Left ventricle myocardium superior (tissue), 1 donor: ENCODE measurements at regions not wholly inside any gene's neighbourhood (a gene's known extent, or its start where the extent isn't known, plus 50 kb on each side); places are given as distances from the start of the nearest gene placed in this dataset.

ENCODE experiments used
- ATAC-seq: fragments of 200-7000 bp; cut with Tn5 transposase; one replicate; pipeline ENCODE4 v1.9.1; 2020; ENCODE audit warnings: mild to moderate bottlenecking, moderate library complexity
- DNase-seq: peaks from one replicate; pipeline ENCODE4 v3.0.0-alpha.2; 2020
- intact Hi-C: fragments of 100-400 bp; cut with micrococcal nuclease; formaldehyde crosslinking; loops from one replicate; pipeline ENCODE4 v1.11.0; 2022
- donor health status: DM: no; HTN: yes; CAD: no; lungs with severe emphysema.

DNA sequence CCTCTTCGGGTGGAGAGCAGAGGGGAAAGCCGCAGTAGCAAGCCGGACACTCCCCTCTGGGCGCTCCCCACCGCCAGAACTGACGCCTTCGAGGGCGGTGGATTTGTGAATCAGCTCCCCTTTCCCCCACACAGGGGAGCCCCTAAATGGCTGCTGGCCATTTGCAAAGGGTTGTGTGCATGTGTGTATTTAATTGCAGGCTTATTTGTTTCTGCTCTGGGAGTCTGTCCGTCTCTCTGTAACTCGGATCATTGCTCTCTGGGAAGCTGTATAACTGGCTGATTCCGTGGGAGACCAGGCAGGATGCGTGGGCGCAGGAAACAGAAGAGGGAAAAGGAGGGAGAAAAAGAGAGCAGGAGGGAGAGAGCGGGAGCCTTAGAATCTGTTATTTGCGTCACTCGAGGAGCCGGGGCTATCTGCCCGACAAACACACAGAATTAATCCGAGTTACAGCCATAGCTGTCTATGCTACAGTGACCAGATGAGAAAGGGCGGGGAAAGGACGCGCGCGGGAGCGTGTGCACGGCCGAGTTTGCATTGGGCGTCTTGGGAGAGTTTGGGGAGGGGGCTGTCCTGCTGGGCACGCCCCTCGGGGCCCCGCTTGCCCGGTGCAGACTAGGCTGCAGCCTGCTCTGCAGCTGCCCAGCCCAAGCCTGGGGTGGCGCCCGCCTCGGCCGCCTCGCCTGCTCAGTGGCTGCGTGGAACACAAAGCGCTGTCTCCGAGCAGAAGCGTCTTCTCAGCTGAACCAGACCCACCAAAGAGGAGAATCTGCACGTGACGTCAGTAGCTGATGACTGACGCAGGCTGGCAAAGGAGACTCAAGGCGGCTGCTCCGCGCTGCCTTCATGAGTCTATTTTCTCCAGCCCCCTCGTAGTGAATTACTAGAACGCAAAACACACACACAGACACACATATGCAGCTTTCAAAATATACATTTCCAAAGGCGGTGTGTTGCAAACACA is 105.3 kb upstream of the HSD17B12 start:
- intact Hi-C loops, result no loop called here
- ATAC-seq, result peak; percentile 68
- DNase-seq, result peak; percentile 52

DNA sequence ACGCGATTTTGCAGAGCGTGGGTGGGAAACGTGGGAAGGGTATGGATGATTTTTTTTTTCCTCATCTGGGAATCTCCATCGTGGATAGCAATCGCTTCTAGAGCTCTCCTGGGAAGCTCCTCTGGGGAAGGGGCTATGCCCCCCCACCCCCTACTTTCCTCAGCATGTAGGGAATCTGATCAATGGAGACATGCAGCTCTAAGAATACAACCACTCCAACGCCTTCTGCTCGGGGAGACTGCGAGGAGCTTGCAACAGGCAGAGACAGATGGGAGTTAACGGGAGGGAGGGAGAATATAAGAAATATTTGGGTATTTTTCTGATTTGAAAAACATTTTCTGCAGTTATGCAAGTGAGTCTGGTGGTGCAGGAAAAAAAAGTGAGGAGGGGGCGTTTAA is 104.6 kb upstream of the HSD17B12 start:
- ATAC-seq, result no peak
- intact Hi-C loops, result no loop called here

DNA sequence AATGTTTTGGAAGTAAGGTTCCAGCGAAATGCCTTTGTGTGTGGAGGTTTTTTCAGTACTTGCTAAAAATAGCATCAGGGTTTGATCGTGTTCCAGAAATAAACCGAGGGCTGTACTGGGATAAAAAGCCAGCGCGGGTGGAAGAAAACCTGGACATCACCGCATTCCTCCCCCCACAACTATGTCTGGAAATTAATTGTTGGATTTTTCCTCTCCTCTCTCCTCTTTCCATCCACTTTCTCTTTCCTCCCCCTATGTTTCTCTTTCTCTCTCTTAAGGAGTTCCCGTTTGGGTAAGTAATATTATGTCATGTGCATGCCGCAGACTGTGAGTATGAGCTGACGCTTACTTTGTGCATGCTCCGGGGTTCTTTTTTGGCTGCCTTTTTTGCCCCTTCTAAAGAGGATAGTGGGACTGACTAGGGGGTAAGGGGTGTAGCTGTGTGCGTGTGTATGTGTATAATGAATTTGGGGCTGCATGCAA is 104.2 kb upstream of the HSD17B12 start:
- no peak for DNase-seq
- intact Hi-C loops, result no loop called here
- peak; percentile 53 for ATAC-seq

More for the DNA sequence above, 104.6 kb upstream of the HSD17B12 start:
- DNase-seq, result no peak

DNA sequence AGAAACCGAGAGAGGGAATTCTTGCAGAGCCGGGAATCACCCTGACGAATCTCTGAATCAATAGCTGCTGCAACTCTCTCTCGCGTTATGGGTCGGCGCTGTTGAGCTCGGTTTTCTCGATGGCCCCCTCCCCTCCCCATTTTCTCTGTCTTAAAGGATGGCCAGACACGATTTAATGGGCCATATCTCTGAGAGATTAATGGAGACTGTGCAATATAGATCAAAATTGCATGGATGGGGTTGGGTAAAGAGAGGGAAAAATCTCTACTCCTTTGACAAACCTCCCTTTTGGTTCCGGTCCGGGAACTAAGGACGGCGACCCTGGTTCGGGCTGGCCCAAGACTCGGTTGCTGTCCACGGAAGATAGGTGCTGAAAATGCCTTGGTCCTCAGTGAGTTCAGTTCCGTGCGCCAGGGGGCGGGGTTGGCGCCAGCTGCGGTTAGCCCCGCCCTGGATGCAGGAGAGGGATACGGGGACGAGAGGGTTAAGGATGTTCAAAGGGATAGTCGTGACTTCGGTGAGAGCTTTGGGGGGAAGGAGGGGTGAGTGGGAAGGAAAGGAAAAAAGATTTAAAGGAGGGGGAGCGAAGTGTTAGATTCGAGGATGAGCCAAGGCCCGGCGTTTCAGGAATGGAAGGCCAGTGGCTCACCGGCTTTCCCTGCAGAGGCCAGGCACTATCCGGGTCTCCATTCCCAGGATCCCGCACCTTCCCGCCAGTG is 103.6 kb upstream of the HSD17B12 start:
- ATAC-seq, result peak; percentile 53
- peak; percentile 56 for DNase-seq
- intact Hi-C loops, result no loop called here

DNA sequence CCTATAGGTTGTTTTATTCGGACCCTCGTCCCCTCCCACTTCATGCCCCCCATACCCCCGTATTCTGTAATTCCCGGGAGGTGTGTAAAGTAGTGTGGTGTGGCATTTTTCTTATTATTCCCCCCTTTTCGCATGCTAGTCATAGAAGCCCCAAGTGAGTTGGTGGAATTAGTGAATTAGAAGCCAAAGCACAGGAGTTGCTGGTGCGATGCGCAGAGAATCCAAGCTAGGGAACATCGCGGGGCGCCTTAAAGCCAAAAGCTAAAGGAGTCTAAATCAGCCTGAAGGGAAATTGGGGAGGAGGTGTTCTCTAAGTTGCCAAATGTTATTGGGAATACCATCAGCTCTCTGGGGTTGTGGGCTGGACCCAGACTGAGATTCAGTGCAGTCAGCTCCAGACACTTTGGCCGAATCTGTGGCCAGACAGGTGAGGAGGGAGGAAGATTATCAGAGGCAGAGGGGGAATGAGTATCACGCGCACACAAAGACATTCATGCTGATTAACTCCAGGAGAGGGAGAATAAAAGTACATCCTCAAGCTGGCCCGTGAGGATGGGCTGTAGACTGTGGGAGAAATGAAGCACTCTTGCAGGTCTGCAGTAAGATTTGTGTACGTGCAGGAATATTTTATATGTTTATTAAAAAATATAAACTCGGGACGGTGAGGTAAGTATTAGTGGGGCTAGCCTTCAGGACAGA is 102.8 kb upstream of the HSD17B12 start:
- intact Hi-C loops, result no loop called here
- ATAC-seq, result no peak
- no peak for DNase-seq

DNA sequence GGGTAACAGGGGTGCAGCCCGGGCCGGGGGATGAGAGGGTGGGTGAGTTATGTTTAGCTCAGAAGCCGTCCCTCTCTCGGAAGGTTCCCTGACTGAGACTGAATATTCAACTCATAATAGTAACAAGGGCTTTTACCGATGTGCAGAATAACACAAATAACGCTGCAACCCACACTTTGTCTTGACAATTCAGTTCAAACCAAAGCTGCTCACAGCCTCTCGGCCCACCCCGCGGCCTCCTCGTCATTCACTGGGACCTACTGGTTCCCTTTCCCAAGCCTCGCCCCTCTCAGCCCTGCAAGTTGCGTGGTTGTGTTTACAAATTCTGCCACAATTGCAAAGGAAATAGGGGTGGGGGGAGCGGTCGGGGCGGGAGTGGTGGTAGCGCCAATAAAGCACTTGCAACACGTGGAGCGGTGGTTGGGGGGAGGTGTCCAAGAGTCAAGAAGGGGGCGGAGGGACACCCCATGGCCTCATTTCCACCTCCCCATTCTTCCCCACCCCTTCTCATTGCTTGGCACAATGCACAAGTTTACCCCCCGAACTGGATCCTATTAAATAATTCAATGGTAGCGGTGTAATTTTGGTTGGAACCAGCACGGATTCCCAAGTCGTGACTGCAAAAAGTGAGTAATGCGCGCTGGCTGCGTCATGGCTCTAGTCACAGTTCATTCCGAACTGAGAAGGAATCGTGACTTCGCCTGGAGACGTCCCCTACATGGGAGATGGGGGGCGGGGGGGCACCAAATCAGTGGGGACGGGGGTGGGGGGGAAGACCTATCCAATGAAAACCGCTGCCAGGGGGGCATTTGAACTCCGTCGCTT is 102.0 kb upstream of the HSD17B12 start:
- intact Hi-C loops, result no loop called here
- ATAC-seq (no peak), DNase-seq (no peak)

DNA sequence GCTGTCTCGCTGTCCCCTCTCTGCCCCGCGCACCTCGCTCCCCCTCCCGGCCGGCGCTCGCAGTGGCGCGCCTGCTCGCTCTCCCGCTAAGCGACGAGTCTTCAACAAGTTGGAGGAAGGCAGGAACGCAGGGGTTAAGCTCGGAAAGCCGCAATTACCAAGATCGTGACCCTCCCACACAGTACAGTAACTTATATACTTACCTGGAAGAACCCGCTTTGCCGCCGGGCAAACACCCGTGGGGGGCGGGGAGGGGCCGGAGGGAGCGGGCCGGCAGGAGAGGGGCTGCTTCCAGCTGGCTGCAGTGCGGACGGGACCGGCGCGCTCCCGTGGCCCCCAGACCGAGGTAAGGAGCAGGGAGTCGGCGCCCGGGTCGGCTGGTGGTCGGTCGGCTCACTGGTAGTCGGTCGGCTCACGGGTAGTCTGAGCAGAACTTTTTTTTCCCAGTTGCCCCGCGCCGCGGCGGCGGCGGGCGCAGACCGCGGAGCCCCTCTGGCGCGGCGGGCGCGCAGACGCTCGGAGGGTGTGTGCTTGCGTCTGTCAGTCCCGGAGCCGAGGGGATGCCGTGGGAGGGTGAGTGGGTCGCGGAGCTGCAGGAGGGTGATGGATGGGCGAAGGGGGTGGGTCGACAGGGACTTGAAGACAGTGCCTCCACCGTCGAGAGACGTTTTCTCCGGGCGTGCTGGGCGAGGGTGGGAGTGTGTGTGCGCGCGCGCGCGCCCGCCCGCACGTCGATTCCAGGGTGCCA is 101.2 kb upstream of the HSD17B12 start:
- DNase-seq (peak; percentile 41), ATAC-seq (peak; percentile 26)
- intact Hi-C loops, result no loop called here

DNA sequence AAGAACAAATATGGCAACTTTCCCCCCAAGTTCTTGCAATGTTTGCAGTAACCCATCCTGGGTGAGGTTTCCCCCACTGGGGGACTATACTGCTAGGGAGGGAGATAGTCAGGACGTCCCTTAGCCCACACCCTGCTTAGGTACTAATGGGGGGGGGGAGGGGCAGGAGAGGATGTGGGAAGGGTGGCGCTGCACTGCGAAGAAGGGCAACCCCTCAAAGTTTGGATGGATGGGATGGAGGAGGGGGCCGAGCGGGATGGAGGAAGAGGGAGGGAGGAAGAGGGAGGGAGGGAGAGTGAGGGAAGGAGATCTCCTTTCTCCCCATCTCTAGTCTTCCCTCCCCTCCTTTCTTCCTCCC is 100.6 kb upstream of the HSD17B12 start:
- DNase-seq (no peak), ATAC-seq (no peak)
- intact Hi-C loops, result no loop called here

DNA sequence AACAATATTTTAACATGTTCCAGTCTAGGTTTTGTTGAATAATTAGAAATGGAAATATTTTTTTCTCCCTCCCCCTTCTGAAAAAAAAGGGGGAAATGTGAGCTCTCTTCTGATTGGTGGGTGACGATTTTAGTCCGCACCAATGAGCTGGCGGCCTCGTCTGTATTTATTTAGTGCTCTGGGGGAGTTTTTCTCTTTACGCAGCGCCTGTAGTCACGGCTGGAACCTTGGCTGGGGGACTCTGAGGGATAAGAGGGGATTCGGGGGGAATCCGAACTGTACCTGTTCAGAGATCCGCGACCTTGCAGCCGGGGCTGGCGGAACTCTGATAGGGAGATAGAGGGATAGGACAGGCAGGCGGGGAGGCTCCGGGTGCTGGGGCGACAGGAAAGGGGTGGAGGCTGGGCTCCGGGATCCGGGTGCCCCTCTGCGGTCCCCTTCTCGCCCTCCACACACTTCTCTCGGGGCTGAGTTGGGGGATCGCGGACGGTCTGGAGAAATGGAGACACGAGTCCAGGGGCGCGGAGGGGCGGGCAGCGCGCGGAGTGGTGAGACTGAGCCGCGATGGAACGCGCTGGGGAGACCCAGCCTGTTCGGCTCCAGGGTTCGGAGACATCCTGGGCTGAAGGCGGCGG is 99.7 kb upstream of the HSD17B12 start:
- ATAC-seq, result no peak
- DNase-seq, result no peak
- intact Hi-C loops, result no loop called here

DNA sequence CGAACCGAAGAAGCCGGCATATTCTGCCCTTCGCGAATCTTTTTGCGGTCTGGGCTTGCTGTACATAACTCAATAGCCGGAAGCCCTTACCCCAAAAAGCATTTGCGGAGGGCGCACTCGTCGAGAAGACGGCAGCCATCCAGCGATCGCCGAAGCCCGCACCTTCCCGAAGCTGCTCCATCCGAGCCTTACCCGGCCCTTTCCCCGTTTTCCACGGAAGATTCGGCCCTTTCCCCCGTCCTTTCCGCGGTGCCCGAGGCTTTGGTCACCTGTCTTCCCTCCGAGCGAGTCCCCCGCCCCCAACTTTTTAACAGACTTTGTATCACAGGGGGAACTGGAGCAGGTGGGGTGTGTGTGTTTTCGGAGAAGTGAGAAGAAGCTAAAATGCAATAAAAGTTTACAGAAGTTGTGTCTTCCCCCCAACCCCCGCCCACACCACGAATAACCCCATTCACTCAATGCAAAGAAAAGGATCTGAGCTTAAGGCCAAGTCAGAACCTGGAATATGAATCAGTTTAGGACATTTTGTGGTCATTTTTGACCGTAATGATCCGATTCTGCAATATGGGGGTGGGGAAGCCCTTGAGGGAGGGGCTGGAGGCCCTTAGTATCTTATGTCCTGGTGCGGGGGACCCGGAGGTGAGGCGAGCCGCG is 99.0 kb upstream of the HSD17B12 start:
- intact Hi-C loops, result no loop called here
- ATAC-seq, result no peak

DNA sequence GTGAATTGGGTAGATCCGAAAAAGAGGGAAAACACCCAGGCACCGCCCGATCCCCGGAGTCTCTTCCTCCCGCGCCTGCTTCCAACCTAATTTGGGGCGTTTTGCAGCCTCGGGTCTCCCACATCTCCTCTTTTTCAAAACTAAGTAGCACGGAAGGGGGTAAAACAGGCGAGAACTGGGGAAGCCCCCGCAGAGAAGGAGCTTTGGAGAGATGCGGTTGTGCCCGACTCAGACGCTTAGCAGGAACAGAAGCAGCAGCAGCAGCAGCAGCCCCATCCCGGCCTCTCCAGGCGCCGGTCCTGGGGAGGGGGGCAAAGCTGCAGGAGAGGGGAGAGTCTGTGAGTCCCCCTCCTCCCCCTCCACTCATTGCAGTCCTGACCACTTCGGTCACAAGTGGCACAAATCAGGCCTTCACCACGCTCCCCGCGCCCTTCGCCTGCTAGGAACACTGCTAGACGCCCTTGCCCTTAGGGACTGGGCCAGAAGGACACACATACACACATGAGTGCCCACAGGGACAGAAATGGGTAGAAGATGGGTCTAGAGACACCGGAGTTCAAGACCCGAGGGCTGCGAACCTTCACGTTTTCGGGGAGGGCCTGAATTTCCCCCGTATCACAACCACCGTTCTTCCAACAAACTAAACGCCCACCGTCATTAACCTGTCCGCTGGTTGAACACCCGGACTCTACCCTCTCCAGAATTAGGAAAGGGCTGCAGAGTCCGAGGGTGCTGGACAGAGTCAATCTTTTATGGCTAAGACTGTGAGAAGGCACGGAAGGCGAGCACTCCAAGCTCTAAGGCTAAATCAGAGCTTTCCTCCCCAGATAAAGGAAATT is 98.3 kb upstream of the HSD17B12 start:
- DNase-seq (no peak), ATAC-seq (no peak)
- intact Hi-C loops, result no loop called here

More for the DNA sequence above, 99.0 kb upstream of the HSD17B12 start:
- no peak for DNase-seq

DNA sequence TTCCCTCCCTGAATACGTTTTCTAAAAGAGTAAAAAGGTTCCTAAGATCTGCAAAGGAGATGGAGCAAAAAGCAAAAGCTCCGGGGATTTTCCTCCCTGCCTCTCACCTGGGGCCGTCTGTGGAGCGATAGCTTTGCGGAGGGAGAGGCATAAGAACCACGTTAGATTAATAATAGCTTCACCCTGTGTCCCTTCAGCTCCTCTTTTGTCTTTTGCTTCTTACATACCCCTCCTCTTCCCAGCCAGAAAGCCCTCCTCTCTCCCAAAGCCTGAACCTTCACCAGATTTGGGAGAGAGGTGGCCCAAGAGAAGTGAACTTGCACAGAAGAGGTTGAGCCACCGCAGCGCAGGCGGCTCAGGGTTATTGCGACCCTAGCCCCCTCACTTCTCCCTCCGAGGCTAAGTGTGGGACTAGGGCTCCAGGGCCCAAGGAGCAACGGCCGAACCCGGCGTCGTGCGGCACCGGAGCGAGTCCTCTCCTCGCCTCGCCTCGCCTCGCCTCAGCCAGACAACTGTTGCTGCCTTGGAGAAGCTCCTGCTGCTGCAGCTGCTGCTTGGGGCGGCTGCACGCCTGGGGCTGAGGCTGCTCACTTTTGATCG is 97.6 kb upstream of the HSD17B12 start:
- ATAC-seq, result no peak
- no peak for DNase-seq
- intact Hi-C loops, result no loop called here

DNA sequence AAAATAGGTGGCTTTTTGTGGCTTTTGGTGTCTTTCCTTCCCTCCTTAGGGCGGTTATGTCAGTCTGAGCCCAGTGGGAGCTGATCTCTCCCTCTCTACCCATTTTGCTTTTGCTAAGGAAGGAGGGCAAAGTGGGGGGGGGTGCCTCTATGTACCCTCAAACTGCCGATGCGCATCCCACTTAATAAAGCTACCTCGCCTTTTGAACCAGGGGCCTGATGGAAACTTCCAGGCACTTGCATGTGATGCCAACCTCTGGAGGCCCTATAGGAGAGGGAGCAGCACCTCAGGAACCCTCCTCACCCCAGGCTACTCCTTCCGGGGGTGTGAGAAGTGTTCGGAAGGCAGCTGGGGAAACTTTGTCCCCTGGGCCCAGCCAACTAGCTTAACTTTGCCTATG is 97.0 kb upstream of the HSD17B12 start:
- intact Hi-C loops, result no loop called here
- DNase-seq, result no peak
- ATAC-seq, result no peak

DNA sequence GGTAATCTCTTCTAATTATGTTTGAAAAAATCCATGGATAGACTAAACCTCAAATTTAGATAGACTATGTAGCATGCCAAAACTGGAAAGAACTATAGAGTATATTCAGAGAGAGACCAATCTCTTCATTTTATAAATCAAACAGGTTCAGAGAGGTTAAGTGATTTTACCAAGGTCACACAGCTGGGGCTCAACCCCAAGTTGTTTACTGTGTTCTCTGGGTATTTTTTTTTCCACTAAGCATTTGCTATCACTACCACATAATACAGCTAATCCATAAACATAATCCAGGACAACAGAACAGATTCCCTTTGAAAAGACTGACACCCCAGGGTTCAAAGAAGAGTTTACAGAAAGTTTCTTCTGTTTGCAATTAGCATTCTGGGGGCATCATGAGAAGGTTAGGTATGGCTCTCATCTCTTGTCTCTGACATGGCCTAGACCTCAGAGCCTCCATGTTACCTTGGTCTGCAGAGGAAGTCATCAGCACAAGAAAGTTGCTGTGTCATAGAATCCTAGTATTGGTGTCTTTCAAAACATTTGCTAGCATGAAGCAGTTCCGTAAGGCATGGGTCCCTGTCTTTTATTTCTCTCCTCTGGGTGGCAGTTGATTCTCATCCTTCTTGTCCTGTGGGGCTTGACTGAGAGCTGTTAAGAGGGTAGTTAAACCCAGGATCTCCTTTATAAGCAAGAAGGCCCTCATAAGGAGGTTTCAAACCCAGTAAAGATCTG is 94.5 kb upstream of the HSD17B12 start:
- no peak for ATAC-seq
- intact Hi-C loops, result no loop called here
- DNase-seq, result no peak

DNA sequence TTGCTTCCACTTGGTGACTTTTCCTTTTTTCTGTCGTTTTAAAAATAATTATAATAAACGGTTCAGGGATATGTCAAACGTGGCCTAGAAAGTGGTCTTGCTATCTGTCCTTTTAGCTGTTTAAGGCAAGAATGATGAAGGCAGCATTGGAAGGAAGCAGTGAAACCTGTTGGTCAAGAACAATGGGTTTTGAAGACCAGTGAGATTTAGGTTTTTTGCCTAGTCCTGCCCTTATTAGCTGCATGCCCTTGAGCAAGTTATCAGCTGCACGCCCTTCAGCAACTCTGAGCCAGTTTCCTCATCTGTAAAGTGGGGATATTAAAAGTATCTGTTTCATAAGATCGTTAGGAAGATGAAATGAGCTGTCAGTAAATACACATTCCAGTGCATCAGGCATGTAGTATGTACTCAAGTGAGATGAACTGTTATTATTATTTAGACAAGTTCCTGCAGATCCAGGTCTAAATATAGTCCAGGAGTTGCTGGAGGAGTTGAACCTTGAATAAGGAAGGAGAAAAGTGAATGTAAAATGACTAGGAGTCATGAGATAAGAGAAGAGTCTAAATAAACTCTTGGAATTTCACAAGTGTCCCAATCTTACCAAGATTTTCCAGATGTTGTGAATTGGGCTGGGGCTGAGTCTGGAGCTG is 90.8 kb upstream of the HSD17B12 start:
- intact Hi-C loops, result no loop called here
- ATAC-seq (no peak), DNase-seq (no peak)
